ENCODE measurements at regions not wholly inside any gene's neighbourhood (a gene's known extent, or its start where the extent isn't known, plus 50 kb on each side); places are given as distances from the start of the nearest gene placed in this dataset.

DNA sequence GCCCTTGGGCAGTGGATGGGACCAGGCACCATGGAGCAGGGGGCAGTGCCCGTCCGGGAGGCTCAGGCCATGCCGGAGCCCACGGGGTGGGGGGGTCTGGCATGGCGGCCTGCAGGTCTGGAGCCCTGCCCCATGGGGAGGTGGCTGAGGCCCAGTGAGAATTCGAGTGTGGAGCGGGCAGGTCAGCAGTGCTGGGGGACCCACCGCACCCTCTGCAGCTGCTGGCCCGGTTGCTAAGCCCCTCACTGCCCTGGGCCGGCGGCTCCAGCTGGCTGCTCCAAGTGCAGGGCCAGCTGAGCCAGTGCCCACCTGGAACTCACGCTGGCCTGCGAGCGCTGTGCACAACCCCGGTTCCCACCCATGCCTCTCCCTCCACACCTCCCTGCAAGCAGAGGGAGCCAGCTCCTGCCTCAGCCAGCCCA is 1157.9 kb upstream of the ADGRL3 start:
- no peaks in the 10 kb centered on the region for H3K36me3 Mint-ChIP-seq (ENCODE audit: low read depth)
- H3K27me3 Mint-ChIP-seq = no peaks in the 10 kb centered on the region
- H3K4me3 Mint-ChIP-seq = no peak overlapping the region
- DNase-seq = no peak
- H3K9me3 Mint-ChIP-seq = no peaks in the 10 kb centered on the region
- no peak overlapping the region for H3K27ac Mint-ChIP-seq
- ATAC-seq = no peak
- no peaks in the 10 kb centered on the region for H3K4me1 Mint-ChIP-seq

- Mint-ChIP-seq H3K9me3 (no peaks in the 10 kb centered on the region), H3K36me3 (ENCODE audit: low read depth) (no peaks in the 10 kb centered on the region), H3K27me3 (no peaks in the 10 kb centered on the region), H3K4me3 (no peak overlapping the region), H3K27ac (no peak overlapping the region), H3K4me1 (no peaks in the 10 kb centered on the region)
- DNase-seq (no peak), ATAC-seq (no peak)
Measured at GRCh38 chr4:60042941-60043340, 1157.2 kb upstream of the ADGRL3 start.

DNA sequence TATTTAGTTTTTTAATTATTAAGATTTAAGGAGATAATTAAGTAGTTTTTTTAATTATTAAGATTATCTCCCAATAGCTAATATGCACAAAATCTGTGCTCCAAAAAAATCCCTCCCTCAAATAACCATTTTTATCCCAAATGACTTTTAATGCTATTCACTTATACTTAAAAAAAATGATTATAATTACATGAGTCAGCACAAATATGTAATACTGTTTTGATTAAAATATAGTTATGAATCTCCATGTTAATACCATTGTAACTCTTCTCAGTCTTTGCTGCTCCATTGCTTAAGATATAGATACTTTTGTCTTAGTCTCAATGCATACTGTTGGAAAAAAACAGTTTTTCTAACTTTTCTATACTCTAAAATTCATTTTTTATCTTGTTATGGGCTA is 1121.1 kb upstream of the ADGRL3 start:
- Mint-ChIP-seq H3K27ac (no peak overlapping the region), H3K27me3 (no peaks in the 10 kb centered on the region), H3K4me3 (no peak overlapping the region), H3K9me3 (peaks cover 21% of the 10 kb centered on the region), H3K4me1 (no peaks in the 10 kb centered on the region), H3K36me3 (ENCODE audit: low read depth) (no peaks in the 10 kb centered on the region)
- DNase-seq (no peak), ATAC-seq (no peak)

GRCh38 chr4:60081839-60082238 is 1118.3 kb upstream of the ADGRL3 start:
- Mint-ChIP-seq H3K4me3 (no peak overlapping the region), H3K27ac (no peak overlapping the region)

DNA sequence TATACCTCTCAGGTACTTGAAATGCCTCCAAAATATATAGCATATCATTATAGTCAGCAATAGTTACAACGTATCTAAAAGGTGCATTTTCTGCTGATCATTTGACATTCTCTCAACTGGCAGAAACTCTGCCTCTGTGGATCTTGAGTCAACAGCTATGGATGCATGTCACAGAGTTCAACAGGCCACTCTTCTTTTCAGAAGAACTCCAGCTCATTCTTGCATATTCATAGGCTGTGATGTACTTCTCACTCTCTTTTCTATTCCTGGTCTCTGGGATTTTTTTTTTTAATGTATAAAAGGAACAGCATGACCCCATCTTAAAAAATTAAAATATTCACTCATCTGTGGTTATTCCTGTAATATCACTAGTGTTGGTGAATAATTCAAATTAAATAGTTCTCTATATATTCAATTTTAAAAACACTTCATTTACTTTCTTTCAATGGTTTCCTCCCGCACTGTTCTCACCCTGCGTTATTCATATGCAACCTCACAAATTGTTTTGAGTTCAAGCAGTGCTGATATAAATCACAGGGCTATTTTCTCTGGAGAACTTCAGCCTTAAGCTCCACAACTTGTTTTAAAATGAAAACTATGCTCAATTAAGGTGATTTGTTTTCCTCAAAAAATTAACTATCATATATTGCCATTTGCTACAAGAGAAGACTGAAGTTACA is 1111.2 kb upstream of the ADGRL3 start:
- no peaks in the 10 kb centered on the region for H3K4me1 Mint-ChIP-seq
- no peaks in the 10 kb centered on the region for H3K9me3 Mint-ChIP-seq
- no peaks in the 10 kb centered on the region for H3K36me3 Mint-ChIP-seq (ENCODE audit: low read depth)
- no peak for DNase-seq
- H3K27me3 Mint-ChIP-seq = no peaks in the 10 kb centered on the region
- ATAC-seq = no peak
- no peak overlapping the region for H3K27ac Mint-ChIP-seq
- no peak overlapping the region for H3K4me3 Mint-ChIP-seq

More at GRCh38 chr4:60081839-60082238, 1118.3 kb upstream of the ADGRL3 start:
- Mint-ChIP-seq H3K36me3 (ENCODE audit: low read depth) (no peaks in the 10 kb centered on the region), H3K9me3 (peaks cover 21% of the 10 kb centered on the region), H3K4me1 (no peaks in the 10 kb centered on the region), H3K27me3 (no peaks in the 10 kb centered on the region)
- DNase-seq (no peak), ATAC-seq (no peak)

DNA sequence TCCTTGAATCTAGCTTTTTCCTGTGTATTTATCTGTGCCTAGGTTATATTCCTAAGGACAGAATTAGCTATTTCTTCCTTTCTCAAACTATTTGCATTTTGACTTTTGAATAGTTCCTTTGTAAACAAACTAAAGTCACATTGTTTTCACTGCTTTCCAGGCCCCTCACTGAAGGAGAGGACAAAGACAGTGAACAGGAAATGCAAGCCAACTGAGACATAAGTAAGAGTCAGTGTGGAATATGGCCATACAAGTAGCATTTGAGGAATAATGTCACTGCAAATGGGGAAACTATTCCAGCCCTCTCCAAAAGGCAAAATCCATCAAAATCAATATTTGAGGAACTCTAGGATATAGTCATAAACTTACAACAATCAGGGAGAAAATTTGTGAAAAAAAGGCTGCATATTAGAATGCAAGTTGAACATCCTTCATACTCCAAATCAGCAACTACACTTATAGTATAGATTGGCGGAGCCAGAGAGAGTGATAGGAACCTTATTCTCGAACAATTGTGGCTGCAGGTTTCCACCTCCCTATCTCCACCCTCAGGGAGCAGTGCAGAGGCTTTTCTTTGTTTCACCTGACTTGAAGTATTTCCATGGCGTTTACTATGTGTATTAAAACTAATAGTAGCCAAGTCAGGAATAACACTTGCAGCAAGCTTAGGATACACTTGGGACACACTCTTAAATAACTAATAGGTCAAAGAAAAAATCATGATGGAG is 1110.4 kb upstream of the ADGRL3 start:
- no peaks in the 10 kb centered on the region for H3K27me3 Mint-ChIP-seq
- DNase-seq (no peak), ATAC-seq (no peak)
- no peaks in the 10 kb centered on the region for H3K9me3 Mint-ChIP-seq
- no peak overlapping the region for H3K4me3 Mint-ChIP-seq
- H3K4me1 Mint-ChIP-seq = no peaks in the 10 kb centered on the region
- H3K36me3 Mint-ChIP-seq (ENCODE audit: low read depth) = no peaks in the 10 kb centered on the region
- no peak overlapping the region for H3K27ac Mint-ChIP-seq

- H3K27ac Mint-ChIP-seq = no peak overlapping the region
- H3K36me3 Mint-ChIP-seq (ENCODE audit: low read depth) = no peaks in the 10 kb centered on the region
- no peak for DNase-seq
- H3K4me1 Mint-ChIP-seq = no peaks in the 10 kb centered on the region
- no peak overlapping the region for H3K4me3 Mint-ChIP-seq
- no peaks in the 10 kb centered on the region for H3K9me3 Mint-ChIP-seq
- no peak for ATAC-seq
- no peaks in the 10 kb centered on the region for H3K27me3 Mint-ChIP-seq
Measured at GRCh38 chr4:60096676-60097075, 1103.5 kb upstream of the ADGRL3 start.

DNA sequence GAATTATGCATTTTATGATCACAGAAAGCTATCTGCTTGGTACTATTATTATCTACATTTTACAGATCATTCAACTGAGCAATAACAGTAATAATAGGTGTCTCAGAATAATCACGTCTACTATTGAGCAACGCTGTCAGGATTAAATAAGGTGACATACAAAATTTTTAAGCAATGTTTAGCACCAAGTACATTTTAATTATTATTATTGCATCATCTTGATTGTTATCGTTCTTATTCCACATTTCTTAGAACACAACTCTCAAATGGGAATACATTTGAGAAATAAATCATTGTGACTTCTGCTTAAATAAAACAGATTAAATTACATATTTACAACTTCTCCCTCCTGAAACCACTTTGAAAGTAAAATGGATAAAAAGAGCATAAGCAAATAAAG is 1083.5 kb upstream of the ADGRL3 start:
- DNase-seq (no peak), ATAC-seq (no peak)
- Mint-ChIP-seq H3K4me1 (no peaks in the 10 kb centered on the region), H3K27me3 (no peaks in the 10 kb centered on the region), H3K9me3 (peaks cover 11% of the 10 kb centered on the region), H3K36me3 (ENCODE audit: low read depth) (no peaks in the 10 kb centered on the region), H3K4me3 (no peak overlapping the region), H3K27ac (no peak overlapping the region)

DNA sequence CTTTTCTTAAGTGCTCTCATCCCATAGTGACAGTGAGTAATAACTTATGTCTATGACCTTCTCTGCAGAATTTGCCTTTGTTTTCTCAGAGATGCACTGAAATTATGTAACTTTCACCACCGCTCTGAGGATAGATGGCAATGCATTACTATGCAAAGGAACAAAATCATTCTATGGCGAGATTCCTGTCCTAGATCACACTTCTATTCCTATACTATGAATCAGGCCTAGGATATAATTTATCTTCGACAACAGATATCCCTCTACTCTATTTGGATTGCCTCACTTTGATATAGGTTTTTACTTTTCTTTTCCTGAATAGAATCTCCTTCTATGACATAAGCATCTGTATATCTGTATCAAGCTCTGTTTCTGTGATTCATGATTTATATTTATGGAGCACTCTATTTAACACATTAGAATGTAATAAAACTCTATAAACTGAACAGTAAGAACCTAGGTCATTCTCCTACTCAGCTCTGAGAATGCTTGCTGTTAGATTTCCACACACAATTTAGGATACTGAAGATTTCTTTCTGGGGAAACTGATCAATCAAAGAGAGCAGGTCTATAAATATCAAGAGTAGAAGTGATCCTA is 1082.3 kb upstream of the ADGRL3 start:
- no peaks in the 10 kb centered on the region for H3K4me1 Mint-ChIP-seq
- no peaks in the 10 kb centered on the region for H3K36me3 Mint-ChIP-seq (ENCODE audit: low read depth)
- H3K27me3 Mint-ChIP-seq = no peaks in the 10 kb centered on the region
- DNase-seq (no peak), ATAC-seq (no peak)
- peaks cover 11% of the 10 kb centered on the region for H3K9me3 Mint-ChIP-seq
- H3K27ac Mint-ChIP-seq = no peak overlapping the region
- H3K4me3 Mint-ChIP-seq = no peak overlapping the region

DNA sequence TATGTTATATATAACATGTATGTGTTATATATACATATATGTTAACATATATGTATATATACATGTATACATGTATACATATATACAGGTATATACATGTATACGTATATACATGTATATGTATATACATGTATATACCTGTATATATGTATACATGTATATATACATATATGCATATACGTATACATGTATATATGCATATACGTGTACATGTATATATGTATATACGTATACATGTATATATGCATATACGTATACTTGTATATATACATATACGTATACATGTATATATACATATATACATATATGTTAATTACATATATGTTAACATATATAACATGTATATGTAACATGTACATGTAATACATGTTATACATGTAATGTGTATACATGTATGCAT is 1077.3 kb upstream of the ADGRL3 start:
- Mint-ChIP-seq H3K27ac (no peak overlapping the region), H3K27me3 (no peaks in the 10 kb centered on the region), H3K36me3 (ENCODE audit: low read depth) (no peaks in the 10 kb centered on the region), H3K9me3 (peaks cover 4% of the 10 kb centered on the region), H3K4me3 (no peak overlapping the region), H3K4me1 (no peaks in the 10 kb centered on the region)
- no peak for DNase-seq
- no peak for ATAC-seq

GRCh38 chr4:60128888-60129287 is 1071.2 kb upstream of the ADGRL3 start:
- no peaks in the 10 kb centered on the region for H3K36me3 Mint-ChIP-seq (ENCODE audit: low read depth)
- no peaks in the 10 kb centered on the region for H3K27me3 Mint-ChIP-seq
- no peak for ATAC-seq
- H3K9me3 Mint-ChIP-seq = peaks cover 4% of the 10 kb centered on the region
- H3K27ac Mint-ChIP-seq = no peak overlapping the region
- no peak overlapping the region for H3K4me3 Mint-ChIP-seq
- DNase-seq = no peak
- H3K4me1 Mint-ChIP-seq = no peaks in the 10 kb centered on the region

DNA sequence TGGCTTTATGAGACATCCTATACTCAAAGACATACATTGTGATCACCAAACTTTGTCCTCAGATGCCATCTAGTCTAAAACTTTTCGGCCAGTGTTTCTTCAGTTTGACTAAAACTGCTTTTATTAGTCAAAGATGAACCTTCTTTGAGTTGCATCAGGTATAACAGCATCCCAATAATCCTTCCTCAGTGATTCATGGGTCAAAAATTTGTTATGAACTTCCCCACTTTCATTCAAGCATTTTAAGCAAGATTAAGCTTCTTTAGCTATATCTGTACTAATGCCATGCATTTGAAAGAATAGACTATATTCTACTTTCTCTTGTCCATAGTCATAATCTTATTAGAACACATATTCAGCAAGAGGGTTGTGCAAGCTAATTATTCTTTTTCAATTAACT is 1070.4 kb upstream of the ADGRL3 start:
- Mint-ChIP-seq H3K27me3 (no peaks in the 10 kb centered on the region), H3K4me3 (no peak overlapping the region), H3K36me3 (ENCODE audit: low read depth) (no peaks in the 10 kb centered on the region), H3K27ac (no peak overlapping the region), H3K9me3 (no peaks in the 10 kb centered on the region), H3K4me1 (no peaks in the 10 kb centered on the region)
- DNase-seq (no peak), ATAC-seq (no peak)

DNA sequence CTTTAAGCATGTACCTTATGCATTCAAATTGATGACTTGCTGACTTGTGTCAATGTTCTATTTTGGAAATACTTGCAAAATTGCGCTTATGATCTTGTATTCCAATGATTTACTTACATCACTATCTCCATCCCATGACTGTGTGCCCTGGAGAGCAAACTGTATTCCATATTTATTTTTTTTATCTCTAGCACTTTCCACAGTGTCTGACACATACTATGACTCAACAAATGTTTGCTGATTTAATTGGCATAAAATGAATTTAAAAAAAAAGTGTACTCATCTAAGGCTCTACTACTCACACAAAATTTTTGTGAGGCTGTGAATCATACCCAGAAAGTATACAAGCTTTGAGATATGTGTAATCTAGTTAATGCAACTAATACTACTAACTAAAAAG is 1066.8 kb upstream of the ADGRL3 start:
- no peaks in the 10 kb centered on the region for H3K27me3 Mint-ChIP-seq
- ATAC-seq = no peak
- no peak overlapping the region for H3K4me3 Mint-ChIP-seq
- no peak overlapping the region for H3K27ac Mint-ChIP-seq
- H3K4me1 Mint-ChIP-seq = no peaks in the 10 kb centered on the region
- no peaks in the 10 kb centered on the region for H3K36me3 Mint-ChIP-seq (ENCODE audit: low read depth)
- H3K9me3 Mint-ChIP-seq = peaks cover 3% of the 10 kb centered on the region
- no peak for DNase-seq

DNA sequence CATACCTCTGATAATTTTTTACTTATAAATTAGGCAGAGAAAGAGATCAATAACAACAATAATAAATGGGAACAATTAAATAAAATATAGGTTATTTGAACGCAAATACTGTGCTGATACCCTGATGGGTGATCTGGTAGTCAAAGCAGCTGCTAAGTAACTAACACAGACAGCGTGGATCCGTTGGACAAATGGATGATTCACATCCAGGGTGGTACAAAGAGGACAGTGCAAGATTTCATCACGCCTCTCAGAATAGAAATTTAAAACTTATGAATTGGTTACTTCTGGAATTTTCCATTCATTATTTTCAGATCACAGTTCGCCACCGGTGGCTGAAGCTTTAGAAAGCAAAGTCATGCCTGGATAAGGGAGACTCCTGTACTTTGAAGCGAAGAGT is 1066.0 kb upstream of the ADGRL3 start:
- no peak for ATAC-seq
- Mint-ChIP-seq H3K36me3 (ENCODE audit: low read depth) (no peaks in the 10 kb centered on the region), H3K4me1 (no peaks in the 10 kb centered on the region)

GRCh38 chr4:60155088-60155487 is 1045.0 kb upstream of the ADGRL3 start:
- ATAC-seq = no peak
- DNase-seq = no peak
- Mint-ChIP-seq H3K27me3 (no peaks in the 10 kb centered on the region), H3K4me1 (no peaks in the 10 kb centered on the region), H3K9me3 (peaks cover 13% of the 10 kb centered on the region), H3K27ac (no peak overlapping the region), H3K36me3 (ENCODE audit: low read depth) (no peaks in the 10 kb centered on the region), H3K4me3 (no peak overlapping the region)

More for the DNA sequence above, 1066.0 kb upstream of the ADGRL3 start:
- DNase-seq = no peak
- H3K27me3 Mint-ChIP-seq = no peaks in the 10 kb centered on the region
- H3K4me3 Mint-ChIP-seq = no peak overlapping the region
- no peak overlapping the region for H3K27ac Mint-ChIP-seq
- peaks cover 4% of the 10 kb centered on the region for H3K9me3 Mint-ChIP-seq
